IMR-90 (cell line): ENCODE measurements at regions not wholly inside any gene's neighbourhood (a gene's known extent, or its start where the extent isn't known, plus 50 kb on each side); places are given as distances from the start of the nearest gene placed in this dataset.

Experiments
- ATAC-seq: fragments of 200-7000 bp; cut with Tn5 transposase; 2 replicates; pipeline ENCODE4 v1.9.1; 2020; ENCODE audit warnings: low read depth, mild to moderate bottlenecking, moderate library complexity
- BruUV-seq: library from RNA; stranded (reverse); fragments of 400-500 nt; replicated peaks from 2 replicates; lab custom pipeline; 2021; lab: Mats Ljungman, UMichigan
- CTCF ChIA-PET: fragments of 300-600 bp; formaldehyde crosslinking; extraction: SDS; loops from one replicate; lab custom pipeline; 2021; ENCODE audit warnings: antibody characterized with exemption; lab: Yijun Ruan, JAX
- POLR2A ChIA-PET: fragments of 300-600 bp; sonication (Branson Sonifier 250); formaldehyde crosslinking; loops from one replicate; lab custom pipeline; 2022; ENCODE audit warnings: antibody characterized with exemption; ENCODE audit not compliant: unreplicated experiment; lab: Charles Lee
- DNase-seq: peaks from one replicate; pipeline ENCODE4 v3.0.0; 2013
- H2AFZ ChIP-seq: replicated peaks from 2 replicates; pipeline ENCODE3; 2013; ENCODE audit warnings: low read length, mild to moderate bottlenecking; ENCODE audit not compliant: poor library complexity
- H2AK5ac ChIP-seq: 2 replicates; pipeline ENCODE4 v1.6.1; 2013; ENCODE audit warnings: low read depth, low read length, inconsistent platforms
- H2AK9ac ChIP-seq: replicated peaks from 2 replicates; pipeline ENCODE3; 2013; ENCODE audit warnings: mild to moderate bottlenecking, low read depth, low read length, moderate library complexity; ENCODE audit not compliant: poor library complexity
- H2BK120ac ChIP-seq: 2 replicates; pipeline ENCODE4 v1.6.1; 2013; ENCODE audit warnings: low read depth, low read length, inconsistent platforms
- H2BK15ac ChIP-seq: 3 replicates; pipeline ENCODE4 v1.6.1; 2013; ENCODE audit warnings: low read depth, low read length, inconsistent platforms
- H2BK20ac ChIP-seq: 2 replicates; pipeline ENCODE4 v1.6.1; 2013; ENCODE audit warnings: low read depth, mild to moderate bottlenecking, inconsistent platforms, low read length, moderate library complexity
- H2BK5ac ChIP-seq: 2 replicates; pipeline ENCODE4 v1.6.1; 2013; ENCODE audit warnings: mild to moderate bottlenecking, low read depth, low read length, inconsistent platforms; ENCODE audit not compliant: poor library complexity, severe bottlenecking
- H3K14ac ChIP-seq: replicated peaks from 2 replicates; pipeline ENCODE4 v1.6.1; 2013; ENCODE audit warnings: low read depth, low read length, inconsistent platforms
- H3K18ac ChIP-seq: 2 replicates; pipeline ENCODE4 v1.6.1; 2013; ENCODE audit warnings: low read depth, low read length, control low read depth
- H3K23ac ChIP-seq: 2 replicates; pipeline ENCODE4 v1.6.1; 2013; ENCODE audit warnings: low read depth, low read length, inconsistent platforms
- H3K27ac ChIP-seq: 2 replicates; pipeline ENCODE4 v1.5.1; 2013; ENCODE audit warnings: mild to moderate bottlenecking, control low read depth, low read length; ENCODE audit not compliant: insufficient read depth
- H3K27me3 ChIP-seq: 2 replicates; pipeline ENCODE4 v1.6.1; 2013; ENCODE audit warnings: low read length; ENCODE audit not compliant: control insufficient read depth, insufficient read depth
- H3K36me3 ChIP-seq: 2 replicates; pipeline ENCODE4 v1.6.1; 2013; ENCODE audit warnings: low read length, mixed read lengths; ENCODE audit not compliant: control insufficient read depth, insufficient read depth
- H3K4ac ChIP-seq: 2 replicates; pipeline ENCODE4 v1.6.1; 2013; ENCODE audit warnings: low read depth, low read length, inconsistent platforms
- H3K4me1 ChIP-seq: 2 replicates; pipeline ENCODE4 v1.6.1; 2013; ENCODE audit warnings: low read length, mixed read lengths; ENCODE audit not compliant: control insufficient read depth, insufficient read depth
- H3K4me2 ChIP-seq: 2 replicates; pipeline ENCODE4 v1.6.1; 2013; ENCODE audit warnings: low read depth, mild to moderate bottlenecking, control low read depth, low read length, moderate library complexity
- H3K4me3 ChIP-seq: 2 replicates; pipeline ENCODE4 v1.5.1; 2013; ENCODE audit warnings: low read depth, mild to moderate bottlenecking, control low read depth, low read length, moderate library complexity; ENCODE audit not compliant: insufficient read depth
- H3K56ac ChIP-seq: 2 replicates; pipeline ENCODE4 v1.6.1; 2013; ENCODE audit warnings: low read length, inconsistent platforms; ENCODE audit not compliant: insufficient read depth; ENCODE audit errors: extremely low read depth
- H3K79me1 ChIP-seq, 2 experiments: 2 replicates each; pipeline ENCODE4 v1.6.1; 2013; ENCODE audit warnings: low read length in 2 of 2, inconsistent platforms in 1 of 2, low read depth in 1 of 2
- H3K9ac ChIP-seq: 2 replicates; pipeline ENCODE4 v1.6.1; 2013; ENCODE audit warnings: low read depth, low read length, control low read depth
- H3K9me1 ChIP-seq: 2 replicates; pipeline ENCODE4 v1.6.1; 2013; ENCODE audit warnings: low read length, inconsistent platforms; ENCODE audit not compliant: insufficient read depth
- H3K9me3 ChIP-seq: 2 replicates; pipeline ENCODE4 v1.6.1; 2013; ENCODE audit warnings: low read length; ENCODE audit not compliant: control insufficient read depth, insufficient read depth
- H4K20me1 ChIP-seq: 2 replicates; pipeline ENCODE4 v1.6.1; 2013; ENCODE audit warnings: low read length, inconsistent platforms; ENCODE audit not compliant: insufficient read depth
- H4K5ac ChIP-seq: 2 replicates; pipeline ENCODE4 v1.6.1; 2013; ENCODE audit warnings: mild to moderate bottlenecking, low read depth, low read length, control low read depth
- H4K8ac ChIP-seq, 2 experiments: 2 replicates each; pipeline ENCODE4 v1.6.1; 2013; ENCODE audit warnings: low read depth in 2 of 2, low read length in 2 of 2, control low read depth in 1 of 2, inconsistent platforms in 1 of 2
- H4K91ac ChIP-seq: 2 replicates; pipeline ENCODE4 v1.6.1; 2013; ENCODE audit warnings: low read depth, low read length, inconsistent platforms; ENCODE audit not compliant: insufficient read depth
- BHLHE40 ChIP-seq: fragments of 150-350 bp; IDR thresholded peaks from 2 replicates; pipeline ENCODE4 v1.6.1; 2016; ENCODE audit warnings: mild to moderate bottlenecking, low read depth, low read length
- CEBPB ChIP-seq: IDR thresholded peaks from 2 replicates; pipeline ENCODE4 v1.6.1; 2012; ENCODE audit warnings: low read depth, low read length, improper control_type of control experiment
- CHD1 ChIP-seq: IDR thresholded peaks from 2 replicates; pipeline ENCODE4 v1.6.1; 2012; ENCODE audit warnings: low read depth, low read length, improper control_type of control experiment
- CTCF ChIP-seq: conservative IDR thresholded peaks from 2 replicates; pipeline ENCODE4 v1.5.1; 2012; ENCODE audit warnings: mild to moderate bottlenecking, low read depth, low read length, improper control_type of control experiment
- ELK1 ChIP-seq: fragments of 150-350 bp; IDR thresholded peaks from 2 replicates; pipeline ENCODE4 v1.6.1; 2016; ENCODE audit warnings: low read depth, mild to moderate bottlenecking, low read length, moderate library complexity, borderline replicate concordance
- FOS ChIP-seq: fragments of 150-350 bp; IDR thresholded peaks from 2 replicates; pipeline ENCODE4 v1.6.1; 2016; ENCODE audit warnings: low read depth, low read length
- MAZ ChIP-seq: IDR thresholded peaks from 2 replicates; pipeline ENCODE4 v1.6.1; 2012; ENCODE audit warnings: low read depth, mild to moderate bottlenecking, low read length, improper control_type of control experiment, moderate library complexity, borderline replicate concordance
- MXI1 ChIP-seq: IDR thresholded peaks from 2 replicates; pipeline ENCODE4 v1.6.1; 2012; ENCODE audit warnings: low read depth, mild to moderate bottlenecking, low read length, moderate library complexity, borderline replicate concordance
- RFX5 ChIP-seq: IDR thresholded peaks from 2 replicates; pipeline ENCODE4 v1.8.0; 2012; ENCODE audit warnings: low read depth, mild to moderate bottlenecking, low read length, moderate library complexity
- USF2 ChIP-seq: fragments of 150-350 bp; IDR thresholded peaks from 2 replicates; pipeline ENCODE4 v1.6.1; 2017; ENCODE audit warnings: mild to moderate bottlenecking, antibody characterized with exemption, low read length, low read depth
- WGBS, 2 experiments: methylation state at CpG; one replicate each; pipeline versions ENCODE4 v1.1.5 to v1.1.7; 2013; ENCODE audit warnings: missing lambda C conversion rate in 2 of 2; ENCODE audit not compliant: insufficient read length in 1 of 2; ENCODE audit errors: extremely low coverage in 2 of 2; 5-methylcytosine and 5-hydroxymethylcytosine counted together
- dilution Hi-C: fragments of 300-500 bp; cut with HindIII; formaldehyde crosslinking; loops from one replicate; pipeline ENCODE4 v1.14.3; 2018; ENCODE audit warnings: low sequenced_read_pairs; ENCODE audit not compliant: unreplicated experiment
- in situ Hi-C: fragments of 300-500 bp; cut with MboI; formaldehyde crosslinking; loops from 3 replicates; pipeline ENCODE4 v1.14.3; 2019; ENCODE audit warnings: low sequenced_read_pairs, inconsistent platforms, mixed read lengths
- intact Hi-C: fragments of 100-400 bp; cut with micrococcal nuclease; formaldehyde crosslinking; loops from 2 replicates; pipeline ENCODE4 v1.10.0; 2022

DNA sequence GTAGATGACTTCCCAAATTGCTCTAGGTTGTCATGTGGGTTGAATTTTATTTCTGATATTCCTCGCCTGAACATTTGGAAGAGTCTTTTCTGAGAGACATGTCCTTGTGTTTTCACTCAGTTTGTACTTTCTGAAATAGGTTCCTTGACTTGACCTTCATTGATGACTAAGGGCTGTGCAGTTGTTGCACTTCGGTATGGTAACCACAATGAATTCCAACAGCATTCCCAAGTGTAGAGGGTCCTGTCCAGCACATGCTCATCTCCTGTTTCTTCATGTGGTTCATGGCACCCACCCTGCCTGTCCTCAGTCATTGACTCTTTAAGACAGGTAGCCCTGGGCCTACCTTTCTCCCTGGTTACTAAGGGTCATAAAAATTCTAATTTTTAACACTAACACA, 527.8 kb downstream of the MTRR start:
- no peaks in the 10 kb centered on the region for H3K79me1 ChIP-seq
- TF ChIP-seq RFX5 (no peak), CTCF (no peak), BHLHE40 (no peak), ELK1 (no peak), CEBPB (no peak), FOS (no peak), MXI1 (no peak), MAZ (no peak), USF2 (no peak), CHD1 (no peak)
- dilution Hi-C loops: no loop called here
- no peak overlapping the region for H4K5ac ChIP-seq
- no peaks in the 10 kb centered on the region for H3K9me3 ChIP-seq
- BruUV-seq: no TSS peak
- ATAC-seq (no peak), DNase-seq (peak; percentile 13)
- no peak overlapping the region for H3K9ac ChIP-seq
- WGBS, 2 experiments: no CpG with 5 or more reads among the region's 2 CpGs
- H2BK20ac ChIP-seq: no peak overlapping the region
- ChIA-PET CTCF (no interaction called here), POLR2A (no interaction called here)
- H3K4me3 ChIP-seq: no peak overlapping the region
- intact Hi-C loops: no loop called here
- H2AK9ac ChIP-seq: no peak overlapping the region
- H3K27me3 ChIP-seq: no peaks in the 10 kb centered on the region; the same call in 1 of the 2 replicates
- no peak overlapping the region for H3K27ac ChIP-seq
- H2BK5ac ChIP-seq: no peak overlapping the region
- no peak overlapping the region for H4K8ac ChIP-seq
- no peak overlapping the region for H3K4ac ChIP-seq
- no peaks in the 10 kb centered on the region for H3K4me1 ChIP-seq
- no peak overlapping the region for H3K18ac ChIP-seq
- H2BK120ac ChIP-seq: no peak overlapping the region
- in situ Hi-C loops: no loop called here
- no peak overlapping the region for H4K91ac ChIP-seq
- H3K4me2 ChIP-seq: no peak overlapping the region
- H3K23ac ChIP-seq: no peak overlapping the region
- no peak overlapping the region for H2BK15ac ChIP-seq
- no peak overlapping the region for H2AFZ ChIP-seq
- no peak overlapping the region for H3K14ac ChIP-seq
- H3K56ac ChIP-seq: no peak overlapping the region
- H4K20me1 ChIP-seq: no peaks in the 10 kb centered on the region
- 0 out of 2 replicates have a peak, but pooled peaks cover 2% of the 10 kb centered on the region for H3K9me1 ChIP-seq
- no peaks in the 10 kb centered on the region for H3K36me3 ChIP-seq
- H2AK5ac ChIP-seq: no peak overlapping the region
